ENCODE measurements at regions not wholly inside any gene's neighbourhood (a gene's known extent, or its start where the extent isn't known, plus 50 kb on each side); places are given as distances from the start of the nearest gene placed in this dataset.

DNA sequence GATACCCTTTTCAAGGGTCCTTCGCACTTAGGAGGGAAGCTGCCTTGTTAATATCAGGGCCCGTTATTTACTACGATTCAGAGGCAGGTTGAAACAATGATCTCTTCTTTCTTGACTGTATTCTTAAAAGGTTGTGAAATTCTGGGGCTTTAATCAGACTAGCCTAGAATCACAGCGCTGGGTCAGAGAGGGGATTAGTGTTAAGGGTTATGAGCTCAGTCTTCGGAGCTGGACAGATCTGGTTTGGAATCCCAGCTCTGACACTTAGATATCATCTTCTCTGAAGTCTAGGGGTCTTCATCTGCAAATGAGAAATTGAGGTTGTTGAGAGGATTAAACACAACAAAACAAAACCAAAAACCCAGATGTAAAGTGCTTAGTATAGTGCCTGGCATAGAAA lies 77.4 kb downstream of the CD83 start:
- Histone ChIP-seq H3K4me3 (no peak overlapping the region), H3K27ac (no peak overlapping the region), H3K36me3 (no peaks in the 10 kb centered on the region), H3K4me1 (ENCODE audit: insufficient read depth) (peaks cover 2% of the 10 kb centered on the region), H3K9me3 (no peaks in the 10 kb centered on the region), H3K27me3 (no peaks in the 10 kb centered on the region)
- DNase-seq: no peak
- TF ChIP-seq, protein P1, sequence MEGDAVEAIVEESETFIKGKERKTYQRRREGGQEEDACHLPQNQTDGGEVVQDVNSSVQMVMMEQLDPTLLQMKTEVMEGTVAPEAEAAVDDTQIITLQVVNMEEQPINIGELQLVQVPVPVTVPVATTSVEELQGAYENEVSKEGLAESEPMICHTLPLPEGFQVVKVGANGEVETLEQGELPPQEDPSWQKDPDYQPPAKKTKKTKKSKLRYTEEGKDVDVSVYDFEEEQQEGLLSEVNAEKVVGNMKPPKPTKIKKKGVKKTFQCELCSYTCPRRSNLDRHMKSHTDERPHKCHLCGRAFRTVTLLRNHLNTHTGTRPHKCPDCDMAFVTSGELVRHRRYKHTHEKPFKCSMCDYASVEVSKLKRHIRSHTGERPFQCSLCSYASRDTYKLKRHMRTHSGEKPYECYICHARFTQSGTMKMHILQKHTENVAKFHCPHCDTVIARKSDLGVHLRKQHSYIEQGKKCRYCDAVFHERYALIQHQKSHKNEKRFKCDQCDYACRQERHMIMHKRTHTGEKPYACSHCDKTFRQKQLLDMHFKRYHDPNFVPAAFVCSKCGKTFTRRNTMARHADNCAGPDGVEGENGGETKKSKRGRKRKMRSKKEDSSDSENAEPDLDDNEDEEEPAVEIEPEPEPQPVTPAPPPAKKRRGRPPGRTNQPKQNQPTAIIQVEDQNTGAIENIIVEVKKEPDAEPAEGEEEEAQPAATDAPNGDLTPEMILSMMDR (IDR thresholded peaks at IDR 0.05): no peak
- no peak for TF ChIP-seq POLR2A (IDR thresholded peaks at IDR 0.05)
- no peak for TF ChIP-seq EP300 (IDR thresholded peaks at IDR 0.05)
- WGBS, 3 donors: 90 to 93% (median 92%) methylated on average over 5 of the region's 5 CpGs
- intact Hi-C loops (cut with DNase I): no loop called here

DNA sequence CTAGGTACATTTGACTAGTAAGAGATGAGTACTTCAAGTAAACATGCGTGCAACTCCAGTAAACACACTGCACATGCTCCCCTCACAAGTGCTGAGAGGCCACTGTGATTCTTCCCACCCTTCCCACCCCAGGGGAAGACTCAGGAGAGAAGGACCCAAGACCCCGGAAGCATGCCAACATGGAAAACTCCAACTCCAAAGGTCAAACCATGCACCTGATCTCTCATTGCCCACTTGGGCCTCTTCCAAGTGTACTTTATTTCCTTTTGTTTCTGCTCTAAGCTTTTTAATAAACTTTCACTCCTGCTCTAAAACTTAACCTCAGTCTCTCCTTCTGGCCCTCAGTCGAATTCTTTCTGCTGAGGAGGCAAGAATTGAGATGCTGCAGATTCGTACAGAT lies 78.5 kb downstream of the CD83 start:
- H3K9me3 ChIP-seq: no peaks in the 10 kb centered on the region
- no peaks in the 10 kb centered on the region for H3K27me3 ChIP-seq
- H3K4me3 ChIP-seq: no peak overlapping the region
- no peak for DNase-seq
- no peaks in the 10 kb centered on the region for H3K36me3 ChIP-seq
- no peak overlapping the region for H3K27ac ChIP-seq
- intact Hi-C loops (cut with DNase I): no loop called here
- TF ChIP-seq EP300 (IDR thresholded peaks at IDR 0.05) (no peak), POLR2A (IDR thresholded peaks at IDR 0.05) (no peak)
- TF ChIP-seq, protein P1 (IDR thresholded peaks at IDR 0.05): no peak
- peaks cover 2% of the 10 kb centered on the region for H3K4me1 ChIP-seq (ENCODE audit: insufficient read depth)
- WGBS, 3 donors: 89 to 91% (median 89%) methylated on average over 4 of the region's 4 CpGs

DNA sequence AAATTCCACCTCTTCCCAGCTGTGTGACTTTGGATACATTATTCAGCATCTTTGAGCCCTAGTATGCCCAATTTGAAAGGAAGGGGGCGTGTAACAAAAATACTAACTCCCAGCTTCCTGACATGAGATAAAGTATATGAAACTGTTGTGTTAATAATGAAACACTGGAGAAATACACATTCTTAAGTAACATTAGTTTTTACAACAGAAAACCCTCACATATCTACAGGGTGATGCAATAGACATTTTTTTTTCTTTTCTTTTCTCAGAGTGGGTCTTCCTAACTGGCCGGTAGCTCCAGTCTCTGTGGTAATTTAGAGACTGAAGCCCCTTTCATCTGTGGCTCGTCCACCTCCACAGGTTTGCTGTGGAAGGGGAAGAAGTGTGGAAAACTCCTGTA lies 79.5 kb downstream of the CD83 start:
- Histone ChIP-seq H3K36me3 (no peaks in the 10 kb centered on the region), H3K4me3 (no peak overlapping the region), H3K27me3 (no peaks in the 10 kb centered on the region), H3K4me1 (ENCODE audit: insufficient read depth) (peaks cover 2% of the 10 kb centered on the region), H3K27ac (no peak overlapping the region), H3K9me3 (no peaks in the 10 kb centered on the region)
- WGBS, 3 donors: 54 to 64% (median 60%) methylated on average over 3 of the region's 3 CpGs
- intact Hi-C loops (cut with DNase I): no loop called here
- TF ChIP-seq POLR2A (IDR thresholded peaks at IDR 0.05) (no peak), EP300 (IDR thresholded peaks at IDR 0.05) (no peak)
- TF ChIP-seq, protein P1 (IDR thresholded peaks at IDR 0.05): no peak
- no peak for DNase-seq

DNA sequence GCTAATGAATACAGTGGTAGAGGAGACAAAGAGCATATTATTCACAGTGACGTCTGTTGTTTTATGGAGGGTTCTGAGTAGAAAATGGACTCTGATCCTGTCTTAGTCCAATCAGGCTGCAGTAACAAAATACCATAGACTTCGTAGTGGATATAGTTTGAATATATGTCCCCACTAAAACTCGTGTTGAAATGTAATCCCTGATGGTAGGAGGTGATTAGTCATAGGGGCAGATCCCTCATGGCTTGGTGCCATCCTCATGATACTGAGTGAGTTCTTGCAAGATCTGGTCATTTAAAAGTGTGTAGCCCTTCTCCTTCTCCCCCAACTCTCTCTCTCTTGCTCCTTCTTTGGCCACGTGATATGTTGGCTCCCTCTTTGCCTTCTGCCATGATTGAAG lies 82.5 kb downstream of the CD83 start:
- Histone ChIP-seq H3K9me3 (no peaks in the 10 kb centered on the region), H3K4me1 (ENCODE audit: insufficient read depth) (no peaks in the 10 kb centered on the region), H3K36me3 (no peaks in the 10 kb centered on the region), H3K27ac (no peak overlapping the region), H3K4me3 (no peak overlapping the region), H3K27me3 (no peaks in the 10 kb centered on the region)
- no peak for TF ChIP-seq POLR2A (IDR thresholded peaks at IDR 0.05)
- no peak for TF ChIP-seq EP300 (IDR thresholded peaks at IDR 0.05)
- TF ChIP-seq, protein P1 (IDR thresholded peaks at IDR 0.05): no peak
- intact Hi-C loops (cut with DNase I): loop anchor here in 1 of 4 donors (10.0 kb wide), 1 partner anchor 1425 kb away; no protein-coding TSS in a partner anchor
- WGBS, 3 donors: 69 to 76% (median 71%) methylated on average over 4 of the region's 4 CpGs
- DNase-seq: no peak
